Hepatocyte (in vitro differentiated cells): ENCODE measurements at regions not wholly inside any gene's neighbourhood (a gene's known extent, or its start where the extent isn't known, plus 50 kb on each side); places are given as distances from the start of the nearest gene placed in this dataset.

Source experiments
- DNase-seq: peaks from one replicate; pipeline ENCODE4 v3.0.0-alpha.2; 2016; ENCODE audit warnings: low spot score
- H2AFZ ChIP-seq: fragments of 200-600 bp; sonication (generic); 2 replicates; pipeline ENCODE4 v1.6.0; 2016; ENCODE audit warnings: antibody characterized with exemption, mild to moderate bottlenecking
- H3K27ac ChIP-seq: fragments of 200-600 bp; sonication (generic); 2 replicates; pipeline ENCODE4 v1.5.1; 2016; ENCODE audit warnings: mild to moderate bottlenecking
- H3K27me3 ChIP-seq: fragments of 200-600 bp; sonication (generic); 2 replicates; pipeline ENCODE4 v1.6.1; 2016
- H3K36me3 ChIP-seq: fragments of 200-600 bp; sonication (generic); replicated peaks from 2 replicates; pipeline ENCODE4 v1.5.1; 2016; ENCODE audit warnings: low read depth; ENCODE audit not compliant: insufficient read depth
- H3K4me1 ChIP-seq: fragments of 200-600 bp; sonication (generic); 2 replicates; pipeline ENCODE4 v1.5.1; 2016; ENCODE audit warnings: mild to moderate bottlenecking, moderate library complexity; ENCODE audit not compliant: insufficient read depth
- H3K4me2 ChIP-seq: fragments of 200-600 bp; sonication (generic); 2 replicates; pipeline ENCODE4 v1.6.0; 2016
- H3K4me3 ChIP-seq: fragments of 200-600 bp; sonication (generic); 2 replicates; pipeline ENCODE4 v1.5.1; 2016; ENCODE audit warnings: mild to moderate bottlenecking
- H3K79me2 ChIP-seq: fragments of 200-600 bp; sonication (generic); 2 replicates; pipeline ENCODE4 v1.6.0; 2017; ENCODE audit warnings: mild to moderate bottlenecking
- H3K9me2 ChIP-seq: fragments of 200-600 bp; sonication (generic); replicated peaks from 2 replicates; pipeline ENCODE4 v1.6.0; 2017; ENCODE audit warnings: mild to moderate bottlenecking; ENCODE audit not compliant: insufficient read depth
- H3K9me3 ChIP-seq: fragments of 200-600 bp; sonication (generic); 2 replicates; pipeline ENCODE4 v1.5.1; 2016; ENCODE audit warnings: low read depth, mild to moderate bottlenecking
- H4K20me1 ChIP-seq: fragments of 200-600 bp; sonication (generic); 2 replicates; pipeline ENCODE4 v1.6.0; 2016; ENCODE audit warnings: mild to moderate bottlenecking; ENCODE audit not compliant: insufficient read depth, poor library complexity, severe bottlenecking
- CTCF ChIP-seq: fragments of 200-600 bp; sonication (generic); IDR thresholded peaks from 2 replicates; pipeline ENCODE4 v1.5.1; 2016; ENCODE audit warnings: antibody characterized with exemption, mild to moderate bottlenecking; ENCODE audit not compliant: poor library complexity
- EZH2 ChIP-seq: fragments of 200-600 bp; sonication (generic); IDR thresholded peaks from 2 replicates; pipeline ENCODE4 v1.6.1; 2016; ENCODE audit warnings: antibody characterized with exemption, mild to moderate bottlenecking, borderline replicate concordance
- EZH2phosphoT487 ChIP-seq: fragments of 200-600 bp; sonication (generic); IDR thresholded peaks from one replicate; pipeline ENCODE4 v1.6.1; 2018; ENCODE audit warnings: antibody characterized with exemption, mild to moderate bottlenecking, low read depth, moderate library complexity; ENCODE audit not compliant: unreplicated experiment, severe bottlenecking
- WGBS: methylation state at CpG from one replicate; pipeline ENCODE4 v1.1.6; 2016; ENCODE audit warnings: low lambda C conversion rate; ENCODE audit errors: missing lambda C conversion rate; 5-methylcytosine and 5-hydroxymethylcytosine counted together

- Histone ChIP-seq H4K20me1 (no peaks in the 10 kb centered on the region), H3K27ac (no peak overlapping the region), H2AFZ (no peak overlapping the region), H3K27me3 (no peaks in the 10 kb centered on the region), H3K4me2 (no peak overlapping the region), H3K79me2 (no peaks in the 10 kb centered on the region), H3K4me3 (no peak overlapping the region), H3K9me2 (no peaks in the 10 kb centered on the region), H3K9me3 (no peaks in the 10 kb centered on the region), H3K4me1 (no peaks in the 10 kb centered on the region), H3K36me3 (no peaks in the 10 kb centered on the region)
- DNase-seq: no peak
- WGBS: 88% methylated on average over 3 of the region's 3 CpGs
- TF ChIP-seq CTCF: no peak
- TF ChIP-seq EZH2phosphoT487: no peak
- TF ChIP-seq EZH2: no peak
These were observed 67.5 kb downstream of the MIS18A start for GRCh38 chr21:32211306-32211705.

GRCh38 chr21:32209580-32209979, 69.3 kb downstream of the MIS18A start:
- H3K4me2 ChIP-seq: no peak overlapping the region
- no peaks in the 10 kb centered on the region for H3K4me1 ChIP-seq
- H3K9me3 ChIP-seq: no peaks in the 10 kb centered on the region
- no peak overlapping the region for H2AFZ ChIP-seq
- H3K4me3 ChIP-seq: no peak overlapping the region
- H4K20me1 ChIP-seq: no peaks in the 10 kb centered on the region
- no peaks in the 10 kb centered on the region for H3K27me3 ChIP-seq
- no peak for TF ChIP-seq EZH2
- TF ChIP-seq EZH2phosphoT487: no peak
- no peak for TF ChIP-seq CTCF
- H3K36me3 ChIP-seq: no peaks in the 10 kb centered on the region
- WGBS: 84% methylated on average over 4 of the region's 4 CpGs
- no peak overlapping the region for H3K27ac ChIP-seq
- H3K9me2 ChIP-seq: no peaks in the 10 kb centered on the region
- no peak for DNase-seq
- H3K79me2 ChIP-seq: no peaks in the 10 kb centered on the region

- Histone ChIP-seq H3K9me2 (no peaks in the 10 kb centered on the region), H3K27ac (no peak overlapping the region), H2AFZ (no peak overlapping the region), H3K27me3 (no peaks in the 10 kb centered on the region), H3K36me3 (no peaks in the 10 kb centered on the region), H3K79me2 (no peaks in the 10 kb centered on the region), H4K20me1 (no peaks in the 10 kb centered on the region), H3K4me2 (no peak overlapping the region), H3K4me1 (no peaks in the 10 kb centered on the region), H3K4me3 (no peak overlapping the region), H3K9me3 (no peaks in the 10 kb centered on the region)
- WGBS: 50% methylated on average over 2 of the region's 2 CpGs
- no peak for DNase-seq
- TF ChIP-seq EZH2 (no peak), CTCF (no peak), EZH2phosphoT487 (no peak)
These were observed 71.5 kb downstream of the MIS18A start for GRCh38 chr21:32207406-32207716.
